Hematopoietic multipotent progenitor cell treated with erythropoietin and hydrocortisone succinate and interleukin-3 and kit ligand, for 6 days (in vitro differentiated cells): ENCODE measurements at regions not wholly inside any gene's neighbourhood (a gene's known extent, or its start where the extent isn't known, plus 50 kb on each side); places are given as distances from the start of the nearest gene placed in this dataset.

Experiments used
- DNase-seq: peaks from one replicate; pipeline ENCODE4 v3.0.0-alpha.2; 2015

- DNase-seq: peak; percentile 24
These were observed 842.1 kb upstream of the FANCL start for GRCh38 chr2:59083075-59083828.

GRCh38 chr2:59082657-59083056 lies 841.5 kb upstream of the FANCL start:
- no peak for DNase-seq

- DNase-seq: no peak
These were observed 839.5 kb upstream of the FANCL start for GRCh38 chr2:59080451-59081181.

- DNase-seq: no peak
These were observed 836.9 kb upstream of the FANCL start for GRCh38 chr2:59077981-59078531.

DNA sequence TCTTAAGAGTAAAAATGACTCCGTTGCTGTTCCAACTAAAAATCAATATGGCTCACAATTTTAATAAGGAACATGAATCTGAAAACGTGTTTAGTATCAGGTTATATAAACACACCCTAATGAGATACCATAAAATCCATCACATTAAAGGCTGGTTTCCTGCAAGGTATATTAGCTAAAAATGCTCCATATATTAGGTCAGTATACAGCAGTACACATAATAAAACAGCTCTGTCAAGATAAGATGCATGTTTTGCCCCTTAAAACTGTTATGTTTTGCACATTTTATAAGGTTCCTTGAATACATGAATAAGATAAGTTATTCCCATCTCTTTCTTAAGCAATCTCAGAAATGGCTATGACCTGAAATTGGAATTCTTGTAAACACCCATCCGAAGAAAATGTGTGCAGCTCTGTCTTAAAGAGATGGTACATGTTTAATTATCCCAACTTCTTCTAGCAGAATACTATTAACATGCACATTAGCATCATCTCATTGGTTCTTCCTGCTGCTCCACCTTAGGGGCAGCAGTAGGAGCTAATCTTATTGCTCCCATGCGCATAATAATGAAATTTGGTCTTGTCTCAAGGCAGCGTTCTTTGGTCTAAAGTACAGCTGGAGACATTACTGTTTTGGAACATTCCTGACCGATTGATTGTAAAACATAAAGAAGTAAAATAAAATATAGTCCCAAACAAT lies 836.1 kb upstream of the FANCL start:
- no peak for DNase-seq

GRCh38 chr2:59076079-59076619 lies 835.0 kb upstream of the FANCL start:
- no peak for DNase-seq

DNA sequence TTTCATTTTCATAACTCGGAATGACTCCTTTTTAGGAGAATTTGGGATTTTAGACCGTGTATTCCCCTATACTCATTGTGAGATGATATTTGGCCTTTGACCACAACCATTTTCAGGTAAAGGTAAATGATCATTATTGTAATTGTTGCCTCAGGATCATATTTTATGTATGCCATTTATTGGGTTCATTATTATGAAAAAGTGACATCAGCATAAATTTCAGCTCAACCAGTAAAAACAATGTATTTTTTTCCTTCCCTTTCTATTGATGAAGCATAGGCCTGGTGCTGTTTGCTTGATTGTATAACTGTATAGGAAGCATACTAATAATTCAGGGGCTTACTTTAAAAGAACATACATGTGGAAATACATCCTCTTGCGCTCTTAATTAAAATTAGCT lies 832.9 kb upstream of the FANCL start:
- no peak for DNase-seq

- DNase-seq: no peak
These were observed 832.2 kb upstream of the FANCL start for GRCh38 chr2:59073286-59073685.

GRCh38 chr2:59068255-59068654 lies 827.1 kb upstream of the FANCL start:
- no peak for DNase-seq

- no peak for DNase-seq
These were observed 825.8 kb upstream of the FANCL start for GRCh38 chr2:59066787-59067399.

GRCh38 chr2:59047373-59047995 lies 806.4 kb upstream of the FANCL start:
- no peak for DNase-seq

GRCh38 chr2:59046401-59047372 lies 805.6 kb upstream of the FANCL start:
- DNase-seq: no peak

DNA sequence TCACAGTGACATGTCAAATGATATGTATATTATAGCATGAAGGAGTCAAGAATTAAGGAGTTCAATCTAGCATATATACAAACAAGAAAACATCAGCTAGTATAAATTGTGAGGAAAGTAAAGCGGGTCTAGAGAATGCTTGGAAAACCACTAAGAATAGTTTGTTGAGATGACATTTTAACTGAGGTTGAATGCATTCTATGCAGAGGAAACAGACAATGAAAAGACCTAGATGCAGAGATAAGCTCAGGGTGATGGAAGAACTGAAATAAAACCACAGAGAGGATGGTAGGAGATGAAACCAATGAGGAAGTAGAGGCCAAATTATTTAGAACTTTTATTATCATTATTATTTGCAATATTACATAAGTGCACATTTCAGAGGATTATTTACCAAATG lies 803.6 kb upstream of the FANCL start:
- peak; percentile 23 for DNase-seq

- no peak for DNase-seq
These were observed 800.0 kb upstream of the FANCL start for GRCh38 chr2:59041139-59041538.

GRCh38 chr2:59034837-59035236 lies 793.7 kb upstream of the FANCL start:
- DNase-seq: peak; percentile 87

DNA sequence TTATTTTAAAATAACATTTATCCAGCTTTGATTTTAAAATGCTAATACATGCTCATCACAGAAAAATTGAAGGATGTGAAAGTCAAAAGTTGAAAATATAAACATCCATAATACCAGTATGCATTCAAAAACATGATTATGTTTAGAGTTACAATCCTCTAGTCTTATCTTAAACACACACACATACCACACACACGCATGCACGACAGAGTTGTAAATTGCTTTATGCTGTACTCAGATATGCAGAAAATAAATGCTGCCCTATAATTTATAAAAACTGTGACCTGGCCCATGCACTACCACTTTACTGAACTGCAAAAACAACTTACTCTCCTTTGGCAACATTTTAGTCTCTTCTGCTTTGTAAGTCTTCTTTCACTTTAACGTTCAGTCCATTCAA lies 793.0 kb upstream of the FANCL start:
- peak; percentile 76 for DNase-seq

- DNase-seq: no peak
These were observed 792.5 kb upstream of the FANCL start for GRCh38 chr2:59033661-59034060.

GRCh38 chr2:59032499-59032898 lies 791.4 kb upstream of the FANCL start:
- no peak for DNase-seq

GRCh38 chr2:59029058-59029457 lies 787.9 kb upstream of the FANCL start:
- DNase-seq: no peak

DNA sequence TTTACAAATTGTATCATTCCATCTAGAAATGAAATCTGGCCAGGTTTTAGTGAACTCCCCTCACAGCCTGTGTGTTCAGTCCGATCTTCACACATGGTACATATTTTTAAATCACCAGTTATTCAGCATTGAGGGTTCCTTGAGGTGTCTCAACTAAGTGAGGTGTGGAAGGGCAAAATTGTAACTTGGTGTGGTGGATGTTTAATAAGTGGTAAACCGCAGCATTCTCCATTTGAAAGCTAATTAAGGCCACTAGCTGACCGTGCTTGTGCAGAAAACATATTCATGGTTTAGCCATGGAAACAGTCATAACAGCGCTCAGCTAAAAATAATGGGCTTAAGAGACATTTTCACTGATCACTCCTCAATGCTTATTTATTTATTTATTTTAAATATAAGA lies 786.2 kb upstream of the FANCL start:
- no peak for DNase-seq

DNA sequence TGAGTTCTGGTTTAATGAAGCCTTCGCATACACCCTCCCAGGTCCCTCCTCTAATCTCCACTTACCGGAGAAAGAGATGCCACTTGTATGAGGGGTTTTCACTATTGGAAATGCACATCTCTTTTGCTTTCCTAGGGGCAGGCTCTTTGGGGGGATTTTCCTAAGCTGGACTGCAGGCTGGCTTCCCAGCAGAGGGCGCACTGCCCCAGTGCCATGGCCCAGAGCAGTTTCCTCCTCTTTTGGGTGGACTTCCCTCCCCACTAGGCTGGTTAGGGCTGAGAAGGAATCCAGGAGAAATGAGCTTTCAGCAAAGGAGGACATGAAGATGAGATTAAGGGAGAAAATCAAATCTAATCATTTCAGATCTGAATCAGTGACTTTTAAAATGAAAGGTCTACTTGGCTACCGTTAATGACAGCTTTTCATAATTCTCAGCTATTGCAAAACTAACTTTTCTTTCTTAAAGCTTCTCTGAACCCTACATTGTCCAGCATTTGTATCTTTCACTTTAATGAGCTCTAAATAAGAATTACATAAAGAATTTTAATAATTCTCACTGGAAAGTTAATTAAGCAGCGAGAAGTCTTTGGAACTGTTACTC lies 784.1 kb upstream of the FANCL start:
- peak; percentile 80 for DNase-seq
